Astrocyte (in vitro differentiated cells and primary cell): ENCODE measurements at regions not wholly inside any gene's neighbourhood (a gene's known extent, or its start where the extent isn't known, plus 50 kb on each side); places are given as distances from the start of the nearest gene placed in this dataset.

Experiments used
- DNase-seq: peaks from one replicate; pipeline ENCODE4 v3.0.0-alpha.2; 2010; ENCODE audit warnings: low read depth
- FAIRE-seq: peaks from 2 replicates; lab custom pipeline; 2011; peaks lifted over from hg19 to GRCh38; lab: Jason Lieb, UNC
- H2AFZ ChIP-seq: 2 replicates; pipeline ENCODE4 v1.6.0; 2012; ENCODE audit warnings: low read depth, low read length, inconsistent platforms
- H3K27ac ChIP-seq: 2 replicates; pipeline ENCODE4 v1.5.1; 2011; ENCODE audit warnings: low read depth, low read length, inconsistent platforms
- H3K27me3 ChIP-seq: 2 replicates; pipeline ENCODE4 v1.6.0; 2011; ENCODE audit warnings: low read length, inconsistent platforms; ENCODE audit not compliant: insufficient read depth
- H3K36me3 ChIP-seq: 2 replicates; pipeline ENCODE4 v1.5.1; 2011; ENCODE audit warnings: low read length, inconsistent platforms; ENCODE audit not compliant: insufficient read depth
- H3K4me1 ChIP-seq: 2 replicates; pipeline ENCODE4 v1.5.1; 2011; ENCODE audit warnings: low read length, inconsistent platforms; ENCODE audit not compliant: insufficient read depth
- H3K4me2 ChIP-seq: 2 replicates; pipeline ENCODE4 v1.6.0; 2012; ENCODE audit warnings: low read length, inconsistent platforms
- H3K4me3 ChIP-seq: 2 replicates; pipeline ENCODE4 v1.5.1; 2011; ENCODE audit warnings: low read depth, mild to moderate bottlenecking, low read length, inconsistent platforms; ENCODE audit not compliant: insufficient read depth
- H3K79me2 ChIP-seq: 2 replicates; pipeline ENCODE4 v1.6.0; 2012; ENCODE audit warnings: mild to moderate bottlenecking, low read length, inconsistent platforms; ENCODE audit not compliant: insufficient read depth
- H3K9ac ChIP-seq: 2 replicates; pipeline ENCODE4 v1.6.0; 2012; ENCODE audit warnings: mild to moderate bottlenecking, low read length, inconsistent platforms
- H3K9me3 ChIP-seq: 2 replicates; pipeline ENCODE4 v1.5.1; 2012; ENCODE audit warnings: low read depth, mild to moderate bottlenecking, low read length, inconsistent platforms; ENCODE audit not compliant: insufficient read depth
- H4K20me1 ChIP-seq: 2 replicates; pipeline ENCODE4 v1.6.0; 2012; ENCODE audit warnings: low read length, inconsistent platforms; ENCODE audit not compliant: insufficient read depth
- H3K27ac Mint-ChIP-seq: one replicate; pipeline ENCODE4 v1.8.0; 2021; ENCODE audit warnings: mild to moderate bottlenecking, mixed read lengths; ENCODE audit not compliant: unreplicated experiment
- H3K27me3 Mint-ChIP-seq: one replicate; pipeline ENCODE4 v1.8.0; 2021; ENCODE audit warnings: low read depth, mixed read lengths; ENCODE audit not compliant: unreplicated experiment
- H3K36me3 Mint-ChIP-seq: one replicate; pipeline ENCODE4 v1.8.0; 2021; ENCODE audit warnings: low read depth, mixed read lengths; ENCODE audit not compliant: unreplicated experiment
- H3K4me1 Mint-ChIP-seq: one replicate; pipeline ENCODE4 v1.8.0; 2021; ENCODE audit warnings: low read depth, mixed read lengths; ENCODE audit not compliant: unreplicated experiment
- H3K4me3 Mint-ChIP-seq: one replicate; pipeline ENCODE4 v1.8.0; 2021; ENCODE audit warnings: mild to moderate bottlenecking, moderate library complexity, mixed read lengths; ENCODE audit not compliant: unreplicated experiment
- H3K9me3 Mint-ChIP-seq: one replicate; pipeline ENCODE4 v1.8.0; 2021; ENCODE audit warnings: mild to moderate bottlenecking, mixed read lengths; ENCODE audit not compliant: unreplicated experiment
- EZH2 ChIP-seq: IDR thresholded peaks from 2 replicates; pipeline ENCODE4 v1.6.1; 2012; ENCODE audit warnings: mild to moderate bottlenecking, low read length, inconsistent platforms; ENCODE audit not compliant: insufficient read depth
- TF ChIP-seq, protein P1 (sequence below): IDR thresholded peaks from 2 replicates; pipeline ENCODE4 v1.5.1; 2011; ENCODE audit warnings: low read depth, mild to moderate bottlenecking, inconsistent platforms, low read length, moderate library complexity; ENCODE audit not compliant: insufficient read depth

DNA sequence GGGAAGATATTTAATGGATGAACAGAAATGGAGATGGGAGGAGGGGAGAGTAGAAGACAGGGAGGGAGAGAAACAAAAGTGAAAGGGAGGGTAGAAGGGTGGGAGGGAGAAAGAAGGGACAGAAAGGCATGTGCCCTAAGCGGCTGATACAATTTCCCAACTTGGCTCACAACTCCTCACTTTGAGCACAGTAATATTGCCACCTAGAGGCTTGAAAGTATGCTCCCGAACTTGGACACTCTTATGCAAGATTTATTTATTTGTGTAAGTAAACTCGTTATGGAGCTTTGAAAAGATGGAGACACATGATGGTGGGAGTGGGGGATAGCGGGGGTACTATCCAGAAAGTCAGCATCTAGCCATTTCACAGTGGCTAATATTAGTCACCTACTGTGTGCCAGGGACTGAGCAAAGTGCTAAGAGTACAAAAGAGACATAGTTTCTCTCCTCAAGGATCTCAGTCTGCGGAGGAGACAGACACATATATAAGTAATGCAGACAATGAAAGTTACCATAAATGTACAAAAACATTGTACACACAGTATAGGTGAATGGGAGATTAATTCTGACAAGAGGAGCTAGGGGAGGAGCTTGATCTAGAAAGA, 189.7 kb downstream of the SEC16B start:
- H3K9me3 ChIP-seq: no peaks in the 10 kb centered on the region
- H3K79me2 ChIP-seq: no peaks in the 10 kb centered on the region
- no peak overlapping the region for H3K27ac ChIP-seq
- no peak overlapping the region for H3K9ac ChIP-seq
- DNase-seq (peak; percentile 43), FAIRE-seq (no peak)
- H3K27me3 ChIP-seq: no peaks in the 10 kb centered on the region
- TF ChIP-seq, protein P1, sequence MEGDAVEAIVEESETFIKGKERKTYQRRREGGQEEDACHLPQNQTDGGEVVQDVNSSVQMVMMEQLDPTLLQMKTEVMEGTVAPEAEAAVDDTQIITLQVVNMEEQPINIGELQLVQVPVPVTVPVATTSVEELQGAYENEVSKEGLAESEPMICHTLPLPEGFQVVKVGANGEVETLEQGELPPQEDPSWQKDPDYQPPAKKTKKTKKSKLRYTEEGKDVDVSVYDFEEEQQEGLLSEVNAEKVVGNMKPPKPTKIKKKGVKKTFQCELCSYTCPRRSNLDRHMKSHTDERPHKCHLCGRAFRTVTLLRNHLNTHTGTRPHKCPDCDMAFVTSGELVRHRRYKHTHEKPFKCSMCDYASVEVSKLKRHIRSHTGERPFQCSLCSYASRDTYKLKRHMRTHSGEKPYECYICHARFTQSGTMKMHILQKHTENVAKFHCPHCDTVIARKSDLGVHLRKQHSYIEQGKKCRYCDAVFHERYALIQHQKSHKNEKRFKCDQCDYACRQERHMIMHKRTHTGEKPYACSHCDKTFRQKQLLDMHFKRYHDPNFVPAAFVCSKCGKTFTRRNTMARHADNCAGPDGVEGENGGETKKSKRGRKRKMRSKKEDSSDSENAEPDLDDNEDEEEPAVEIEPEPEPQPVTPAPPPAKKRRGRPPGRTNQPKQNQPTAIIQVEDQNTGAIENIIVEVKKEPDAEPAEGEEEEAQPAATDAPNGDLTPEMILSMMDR: peak; percentile 52
- TF ChIP-seq EZH2: no peak
- H3K4me3 ChIP-seq: no peak overlapping the region
- H4K20me1 ChIP-seq: no peaks in the 10 kb centered on the region
- no peaks in the 10 kb centered on the region for H3K4me1 ChIP-seq
- no peak overlapping the region for H3K4me2 ChIP-seq
- no peak overlapping the region for H3K4me3 Mint-ChIP-seq
- no peaks in the 10 kb centered on the region for H3K36me3 Mint-ChIP-seq
- peaks cover 20% of the 10 kb centered on the region for H3K4me1 Mint-ChIP-seq
- no peaks in the 10 kb centered on the region for H3K36me3 ChIP-seq
- H3K27me3 Mint-ChIP-seq: no peaks in the 10 kb centered on the region
- no peak overlapping the region for H2AFZ ChIP-seq
- H3K27ac Mint-ChIP-seq: no peak overlapping the region
- H3K9me3 Mint-ChIP-seq: peaks cover 3% of the 10 kb centered on the region

DNA sequence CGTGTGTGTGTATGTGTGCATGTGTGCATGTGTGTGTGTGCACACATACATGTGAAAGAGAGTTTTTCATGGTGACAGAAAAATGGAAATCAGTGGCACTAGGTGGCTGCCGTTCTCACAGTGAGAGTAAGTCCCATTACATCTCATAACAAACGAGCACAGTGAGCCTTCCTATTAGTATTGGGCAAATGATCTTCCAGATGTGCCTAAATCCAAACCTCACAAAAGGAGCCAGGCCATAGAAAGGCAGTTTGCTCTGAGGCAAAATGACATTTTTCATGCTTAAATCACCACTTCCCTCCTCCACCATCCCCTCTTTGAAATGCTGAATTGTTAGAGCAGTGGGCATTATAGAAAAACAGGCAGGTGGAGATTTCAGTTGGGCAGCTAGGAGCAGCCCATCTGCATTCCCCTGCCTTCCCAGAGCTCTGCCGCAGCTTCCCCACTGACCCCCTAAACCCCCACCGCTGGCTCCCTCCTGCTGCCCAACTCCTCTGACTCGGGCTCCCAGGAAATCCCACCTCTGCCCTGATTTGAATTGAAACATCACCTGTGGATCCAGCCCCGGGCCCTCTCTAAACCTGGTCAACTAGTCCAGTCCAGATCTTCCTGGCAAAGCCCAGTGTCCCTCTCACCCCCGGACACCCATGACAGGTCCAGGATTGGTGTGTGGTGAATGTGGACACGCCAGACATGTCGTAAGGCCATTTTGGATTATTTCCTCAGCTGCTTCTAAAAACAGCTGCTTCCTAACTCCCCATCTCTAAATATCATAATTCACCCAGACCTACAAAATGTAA, 190.5 kb downstream of the SEC16B start:
- Histone ChIP-seq H3K9ac (no peak overlapping the region), H4K20me1 (no peaks in the 10 kb centered on the region), H3K79me2 (no peaks in the 10 kb centered on the region), H3K9me3 (no peaks in the 10 kb centered on the region), H3K27ac (no peak overlapping the region), H3K4me3 (no peak overlapping the region), H3K4me1 (no peaks in the 10 kb centered on the region), H3K27me3 (no peaks in the 10 kb centered on the region), H3K4me2 (no peak overlapping the region), H2AFZ (no peak overlapping the region), H3K36me3 (no peaks in the 10 kb centered on the region)
- no peaks in the 10 kb centered on the region for H3K36me3 Mint-ChIP-seq
- DNase-seq (no peak), FAIRE-seq (no peak)
- H3K27ac Mint-ChIP-seq: no peak overlapping the region
- H3K4me1 Mint-ChIP-seq: peaks cover 13% of the 10 kb centered on the region
- no peak overlapping the region for H3K4me3 Mint-ChIP-seq
- TF ChIP-seq, protein P1: no peak
- no peak for TF ChIP-seq EZH2
- peaks cover 5% of the 10 kb centered on the region for H3K9me3 Mint-ChIP-seq
- no peaks in the 10 kb centered on the region for H3K27me3 Mint-ChIP-seq

DNA sequence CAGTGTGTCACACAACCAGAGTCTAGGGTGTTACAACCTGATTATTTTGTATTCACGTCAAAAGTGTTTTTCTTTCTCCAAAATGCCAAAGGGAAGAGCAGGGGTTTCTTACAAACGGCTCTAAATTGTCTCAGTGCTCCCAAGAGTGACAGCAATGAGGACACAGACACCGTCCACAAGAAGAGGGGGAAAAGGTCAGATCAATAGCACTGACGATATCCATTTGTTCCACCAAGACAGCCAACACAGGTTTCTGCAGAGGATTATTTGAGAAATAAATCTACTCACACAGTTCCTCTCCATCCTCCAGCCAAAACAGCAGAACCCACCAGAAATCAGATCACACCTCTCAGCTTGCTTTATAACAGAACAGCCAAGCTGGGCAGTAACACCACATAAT, 193.9 kb downstream of the SEC16B start:
- DNase-seq (no peak), FAIRE-seq (no peak)
- no peaks in the 10 kb centered on the region for H4K20me1 ChIP-seq
- H3K27me3 ChIP-seq: no peaks in the 10 kb centered on the region
- H3K4me3 Mint-ChIP-seq: no peak overlapping the region
- no peaks in the 10 kb centered on the region for H3K9me3 ChIP-seq
- no peak for TF ChIP-seq EZH2
- TF ChIP-seq, protein P1: no peak
- no peak overlapping the region for H2AFZ ChIP-seq
- H3K9me3 Mint-ChIP-seq: peaks cover 10% of the 10 kb centered on the region
- H3K4me1 ChIP-seq: no peaks in the 10 kb centered on the region
- H3K27me3 Mint-ChIP-seq: no peaks in the 10 kb centered on the region
- H3K27ac ChIP-seq: no peak overlapping the region
- peaks cover 11% of the 10 kb centered on the region for H3K4me1 Mint-ChIP-seq
- H3K4me2 ChIP-seq: no peak overlapping the region
- no peaks in the 10 kb centered on the region for H3K36me3 Mint-ChIP-seq
- no peak overlapping the region for H3K27ac Mint-ChIP-seq
- H3K79me2 ChIP-seq: no peaks in the 10 kb centered on the region
- no peak overlapping the region for H3K4me3 ChIP-seq
- no peak overlapping the region for H3K9ac ChIP-seq
- no peaks in the 10 kb centered on the region for H3K36me3 ChIP-seq
